Caco-2 (cell line): ENCODE measurements at regions not wholly inside any gene's neighbourhood (a gene's known extent, or its start where the extent isn't known, plus 50 kb on each side); places are given as distances from the start of the nearest gene placed in this dataset.

Source experiments
- BruUV-seq: library from RNA; stranded (reverse); fragments of 400-500 nt; replicated peaks from 2 replicates; lab custom pipeline; 2021; lab: Mats Ljungman, UMichigan
- CTCF ChIA-PET: fragments of 300-600 bp; sonication (Branson Sonifier 250); formaldehyde crosslinking; loops from one replicate; lab custom pipeline; 2022; ENCODE audit warnings: antibody characterized with exemption; lab: Charles Lee
- POLR2A ChIA-PET: fragments of 300-600 bp; sonication (Branson Sonifier 250); formaldehyde crosslinking; loops from one replicate; lab custom pipeline; 2022; ENCODE audit warnings: antibody characterized with exemption; lab: Charles Lee
- DNase-seq, 2 experiments: peaks; one replicate each; pipeline versions ENCODE4 v3.0.0 to v3.0.0-alpha.2; 2020 to 2022
- H3K27me3 ChIP-seq: replicated peaks from 2 replicates; pipeline ENCODE4 v1.6.0; 2011; ENCODE audit warnings: low read length; ENCODE audit not compliant: control insufficient read depth, insufficient read depth
- H3K36me3 ChIP-seq: 2 replicates; pipeline ENCODE4 v1.5.1; 2011; ENCODE audit warnings: low read length; ENCODE audit not compliant: control insufficient read depth, insufficient read depth
- H3K4me1 ChIP-seq: fragments of 250-450 bp; sonication (Bioruptor Pico); 2 replicates; pipeline ENCODE4 v1.5.1; 2020; ENCODE audit warnings: mild to moderate bottlenecking
- H3K4me3 ChIP-seq: 2 replicates; pipeline ENCODE4 v1.5.1; 2011; ENCODE audit warnings: low read depth, mild to moderate bottlenecking, control low read depth, low read length
- H3K9me3 ChIP-seq: fragments of 250-450 bp; sonication (Bioruptor Pico); 2 replicates; pipeline ENCODE4 v1.5.1; 2020; ENCODE audit warnings: mild to moderate bottlenecking, moderate library complexity
- H3K27ac Mint-ChIP-seq: one replicate; pipeline ENCODE4 v1.8.0; 2022; ENCODE audit warnings: mixed read lengths; ENCODE audit not compliant: unreplicated experiment
- H3K27me3 Mint-ChIP-seq: one replicate; pipeline ENCODE4 v1.8.0; 2022; ENCODE audit warnings: mixed read lengths; ENCODE audit not compliant: insufficient read depth, unreplicated experiment
- H3K36me3 Mint-ChIP-seq: one replicate; pipeline ENCODE4 v1.8.0; 2022; ENCODE audit warnings: mild to moderate bottlenecking, mixed read lengths; ENCODE audit not compliant: insufficient read depth, unreplicated experiment
- H3K4me1 Mint-ChIP-seq: one replicate; pipeline ENCODE4 v1.8.0; 2022; ENCODE audit warnings: low read depth, mixed read lengths; ENCODE audit not compliant: unreplicated experiment
- H3K4me3 Mint-ChIP-seq: one replicate; pipeline ENCODE4 v1.8.0; 2022; ENCODE audit warnings: mild to moderate bottlenecking, moderate library complexity, mixed read lengths; ENCODE audit not compliant: unreplicated experiment
- H3K9me3 Mint-ChIP-seq: one replicate; pipeline ENCODE4 v1.8.0; 2022; ENCODE audit warnings: mixed read lengths; ENCODE audit not compliant: unreplicated experiment
- CTCF ChIP-seq, 2 experiments: fragments of 200-600 bp in 1 of 2; IDR thresholded peaks; 1 replicate in 1 of 2; 2 replicates in 1 of 2; pipeline versions ENCODE4 v1.5.1 to v1.8.0; 2011 to 2022; ENCODE audit warnings: antibody characterized with exemption in 1 of 2, control low read depth in 1 of 2, inconsistent platforms in 1 of 2, low read depth in 1 of 2, low read length in 1 of 2, mild to moderate bottlenecking in 1 of 2, moderate library complexity in 1 of 2; ENCODE audit not compliant: insufficient read depth in 1 of 2, severe bottlenecking in 1 of 2, unreplicated experiment in 1 of 2
- intact Hi-C: fragments of 100-400 bp; cut with micrococcal nuclease; formaldehyde crosslinking; loops from one replicate; pipeline ENCODE4 v1.10.0; 2022; ENCODE audit not compliant: unreplicated experiment

GRCh38 chr2:42963452-42964068 is 171.2 kb upstream of the HAAO start:
- Mint-ChIP-seq H3K4me1 (no peaks in the 10 kb centered on the region), H3K36me3 (no peaks in the 10 kb centered on the region), H3K4me3 (no peak overlapping the region), H3K27ac (no peak overlapping the region), H3K27me3 (no peaks in the 10 kb centered on the region), H3K9me3 (no peaks in the 10 kb centered on the region)
- Histone ChIP-seq H3K36me3 (no peaks in the 10 kb centered on the region), H3K4me1 (0 out of 2 replicates have a peak, but pooled peaks cover 10% of the 10 kb centered on the region), H3K27me3 (no peaks in the 10 kb centered on the region), H3K9me3 (no peaks in the 10 kb centered on the region), H3K4me3 (no peak overlapping the region)
- no TSS peak for BruUV-seq
- CTCF ChIA-PET: no interaction called here
- no peak for TF ChIP-seq CTCF (IDR thresholded peaks at IDR 0.05; ENCODE audit: insufficient read depth in 1 of 2, low read depth in 1 of 2, low read length in 1 of 2, severe bottlenecking in 1 of 2, unreplicated experiment in 1 of 2)
- intact Hi-C loops: no loop called here
- DNase-seq: no peak
- POLR2A ChIA-PET: no interaction called here

- TF ChIP-seq CTCF (IDR thresholded peaks at IDR 0.05; ENCODE audit: insufficient read depth in 1 of 2, low read depth in 1 of 2, low read length in 1 of 2, severe bottlenecking in 1 of 2, unreplicated experiment in 1 of 2): no peak
- Mint-ChIP-seq H3K27me3 (no peaks in the 10 kb centered on the region), H3K27ac (peak overlapping the region; percentile 8), H3K4me3 (no peak overlapping the region), H3K4me1 (no peaks in the 10 kb centered on the region), H3K9me3 (no peaks in the 10 kb centered on the region), H3K36me3 (no peaks in the 10 kb centered on the region)
- POLR2A ChIA-PET: no interaction called here
- no peaks in the 10 kb centered on the region for H3K27me3 ChIP-seq
- no peaks in the 10 kb centered on the region for H3K9me3 ChIP-seq
- no peak for DNase-seq
- H3K4me3 ChIP-seq: no peak overlapping the region
- intact Hi-C loops: no loop called here
- no TSS peak for BruUV-seq
- no peaks in the 10 kb centered on the region for H3K36me3 ChIP-seq
- CTCF ChIA-PET: no interaction called here
- H3K4me1 ChIP-seq: peaks cover 18% of the 10 kb centered on the region
Measured at GRCh38 chr2:42962508-42962953, 170.1 kb upstream of the HAAO start.

- Histone ChIP-seq H3K4me1 (peaks cover 24% of the 10 kb centered on the region), H3K27me3 (no peaks in the 10 kb centered on the region), H3K4me3 (no peak overlapping the region), H3K36me3 (no peaks in the 10 kb centered on the region), H3K9me3 (no peaks in the 10 kb centered on the region)
- no peak for TF ChIP-seq CTCF (IDR thresholded peaks at IDR 0.05; ENCODE audit: insufficient read depth in 1 of 2, low read depth in 1 of 2, low read length in 1 of 2, severe bottlenecking in 1 of 2, unreplicated experiment in 1 of 2)
- no peaks in the 10 kb centered on the region for H3K9me3 Mint-ChIP-seq
- ChIA-PET POLR2A (no interaction called here), CTCF (no interaction called here)
- H3K27ac Mint-ChIP-seq: no peak overlapping the region
- no peaks in the 10 kb centered on the region for H3K4me1 Mint-ChIP-seq
- DNase-seq: no peak
- intact Hi-C loops: no loop called here
- H3K4me3 Mint-ChIP-seq: no peak overlapping the region
- BruUV-seq: no TSS peak
- H3K36me3 Mint-ChIP-seq: no peaks in the 10 kb centered on the region
- H3K27me3 Mint-ChIP-seq: no peaks in the 10 kb centered on the region
Measured at GRCh38 chr2:42961961-42962360, 169.6 kb upstream of the HAAO start.
